ENCODE measurements at regions not wholly inside any gene's neighbourhood (a gene's known extent, or its start where the extent isn't known, plus 50 kb on each side); places are given as distances from the start of the nearest gene placed in this dataset.

DNA sequence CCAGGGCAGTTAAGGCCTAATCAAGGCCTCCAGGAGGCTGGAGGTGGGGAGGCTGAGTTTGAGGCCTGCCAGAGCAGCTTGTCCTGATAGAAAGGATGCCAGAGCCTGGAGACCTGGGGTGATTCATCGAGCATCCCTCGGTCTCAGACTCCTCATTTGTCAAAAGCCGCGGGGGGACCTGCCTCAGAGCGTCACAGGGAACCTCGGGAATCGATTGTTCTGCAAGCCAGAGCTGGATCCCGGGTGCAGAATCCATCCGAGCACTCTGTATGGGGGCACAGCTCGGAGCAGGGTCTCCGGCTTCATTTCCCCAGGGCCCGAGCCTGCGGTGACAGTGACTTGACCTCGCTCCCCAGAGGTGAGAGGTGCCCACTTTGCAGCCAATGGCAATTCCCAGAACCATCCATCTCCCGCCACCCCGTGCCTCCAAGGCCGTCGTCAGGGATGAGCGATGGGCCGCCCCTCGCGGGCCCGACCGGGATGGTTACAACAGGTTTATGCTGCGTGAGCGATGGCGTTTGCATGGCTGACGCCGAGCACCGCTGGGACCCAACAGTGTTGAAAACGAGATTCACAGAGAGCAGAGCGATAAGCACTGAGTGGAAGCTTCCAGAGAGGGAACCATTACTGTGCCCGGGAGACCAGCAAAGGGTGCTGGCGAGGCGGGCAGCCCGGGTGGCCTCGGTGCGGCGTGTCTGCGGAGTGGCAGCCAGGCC lies 117.1 kb upstream of the GSE1 start:
- TF ChIP-seq, protein P1, sequence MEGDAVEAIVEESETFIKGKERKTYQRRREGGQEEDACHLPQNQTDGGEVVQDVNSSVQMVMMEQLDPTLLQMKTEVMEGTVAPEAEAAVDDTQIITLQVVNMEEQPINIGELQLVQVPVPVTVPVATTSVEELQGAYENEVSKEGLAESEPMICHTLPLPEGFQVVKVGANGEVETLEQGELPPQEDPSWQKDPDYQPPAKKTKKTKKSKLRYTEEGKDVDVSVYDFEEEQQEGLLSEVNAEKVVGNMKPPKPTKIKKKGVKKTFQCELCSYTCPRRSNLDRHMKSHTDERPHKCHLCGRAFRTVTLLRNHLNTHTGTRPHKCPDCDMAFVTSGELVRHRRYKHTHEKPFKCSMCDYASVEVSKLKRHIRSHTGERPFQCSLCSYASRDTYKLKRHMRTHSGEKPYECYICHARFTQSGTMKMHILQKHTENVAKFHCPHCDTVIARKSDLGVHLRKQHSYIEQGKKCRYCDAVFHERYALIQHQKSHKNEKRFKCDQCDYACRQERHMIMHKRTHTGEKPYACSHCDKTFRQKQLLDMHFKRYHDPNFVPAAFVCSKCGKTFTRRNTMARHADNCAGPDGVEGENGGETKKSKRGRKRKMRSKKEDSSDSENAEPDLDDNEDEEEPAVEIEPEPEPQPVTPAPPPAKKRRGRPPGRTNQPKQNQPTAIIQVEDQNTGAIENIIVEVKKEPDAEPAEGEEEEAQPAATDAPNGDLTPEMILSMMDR (IDR thresholded peaks at IDR 0.05): no peak
- TF ChIP-seq POLR2A (IDR thresholded peaks at IDR 0.05): no peak
